ENCODE measurements at regions not wholly inside any gene's neighbourhood (a gene's known extent, or its start where the extent isn't known, plus 50 kb on each side); places are given as distances from the start of the nearest gene placed in this dataset.
"Not testable (repeated sequence)": the region's sequence is repeated elsewhere in the genome, so short reads cannot be mapped to it uniquely, and the experiment has no call there.

GRCh38 chr4:137946453-137947174, 295.5 kb downstream of the SLC7A11 start (continued):
- no peak for TF ChIP-seq CTCF (IDR thresholded peaks at IDR 0.05)

- H3K9me3 Mint-ChIP-seq, result peaks cover 21% of the 10 kb centered on the region
- POLR2A ChIA-PET; H3K27me3 Mint-ChIP-seq (ENCODE audit: low read depth); H3K4me1 Mint-ChIP-seq; DNase-seq (ENCODE audit: low spot score); H3K4me3 Mint-ChIP-seq; H3K27ac Mint-ChIP-seq; ATAC-seq; CTCF ChIA-PET: not testable (repeated sequence)
- peaks cover 13% of the 10 kb centered on the region for H3K36me3 Mint-ChIP-seq
Observed at GRCh38 chr4:137942815-137943214, 299.3 kb downstream of the SLC7A11 start.

- H3K4me1 Mint-ChIP-seq; DNase-seq (ENCODE audit: low spot score); H3K27ac Mint-ChIP-seq; CTCF ChIA-PET; H3K4me3 Mint-ChIP-seq; POLR2A ChIA-PET; H3K27me3 Mint-ChIP-seq (ENCODE audit: low read depth); ATAC-seq: not testable (repeated sequence)
- Mint-ChIP-seq H3K36me3 (peaks cover 13% of the 10 kb centered on the region), H3K9me3 (peaks cover 21% of the 10 kb centered on the region)
Observed at GRCh38 chr4:137942015-137942515, 300.1 kb downstream of the SLC7A11 start.

- Mint-ChIP-seq H3K4me3 (no peak overlapping the region), H3K27me3 (ENCODE audit: low read depth) (no peaks in the 10 kb centered on the region), H3K4me1 (0 out of 2 replicates have a peak, but pooled peaks cover 4% of the 10 kb centered on the region), H3K27ac (no peak overlapping the region), H3K36me3 (peaks cover 2% of the 10 kb centered on the region), H3K9me3 (peaks cover 6% of the 10 kb centered on the region)
- ChIA-PET CTCF (no interaction called here), POLR2A (no interaction called here)
- ATAC-seq (no peak), DNase-seq (ENCODE audit: low spot score) (no peak)
- TF ChIP-seq ZBTB43 (CRISPR knock-in tag; IDR thresholded peaks at IDR 0.05), result no peak
Observed at GRCh38 chr4:137934911-137935310, 307.2 kb downstream of the SLC7A11 start.

GRCh38 chr4:137934046-137934445, 308.1 kb downstream of the SLC7A11 start:
- no peaks in the 10 kb centered on the region for H3K27me3 Mint-ChIP-seq (ENCODE audit: low read depth)
- no peak overlapping the region for H3K27ac Mint-ChIP-seq
- no peaks in the 10 kb centered on the region for H3K9me3 Mint-ChIP-seq
- POLR2A ChIA-PET, result no interaction called here
- H3K36me3 Mint-ChIP-seq, result no peaks in the 10 kb centered on the region
- ATAC-seq (no peak), DNase-seq (ENCODE audit: low spot score) (no peak)
- no peak overlapping the region for H3K4me3 Mint-ChIP-seq
- H3K4me1 Mint-ChIP-seq, result 0 out of 2 replicates have a peak, but pooled peaks cover 4% of the 10 kb centered on the region
- CTCF ChIA-PET, result no interaction called here
- TF ChIP-seq ZNF671 (CRISPR knock-in tag; IDR thresholded peaks at IDR 0.05) (no peak), ZNF532 (CRISPR knock-in tag; IDR thresholded peaks at IDR 0.05; ENCODE audit: borderline replicate concordance) (no peak), GRHL2 (CRISPR knock-in tag; IDR thresholded peaks at IDR 0.05; ENCODE audit: insufficient replicate concordance, severe bottlenecking) (no peak), TP53 (CRISPR knock-in tag; IDR thresholded peaks at IDR 0.05) (no peak), HMGXB4 (CRISPR knock-in tag; IDR thresholded peaks at IDR 0.05) (no peak), RELA (CRISPR knock-in tag; IDR thresholded peaks at IDR 0.05; ENCODE audit: borderline replicate concordance) (no peak), ZBTB21 (CRISPR knock-in tag; IDR thresholded peaks at IDR 0.05; ENCODE audit: borderline replicate concordance) (no peak), CREM (CRISPR knock-in tag; IDR thresholded peaks at IDR 0.05) (no peak), ZBTB43 (CRISPR knock-in tag; IDR thresholded peaks at IDR 0.05) (no peak), ELF4 (CRISPR knock-in tag; IDR thresholded peaks at IDR 0.05; ENCODE audit: low read depth) (no peak), MAX (CRISPR knock-in tag; IDR thresholded peaks at IDR 0.05) (no peak), ESRRA (CRISPR knock-in tag; IDR thresholded peaks at IDR 0.05; ENCODE audit: borderline replicate concordance) (no peak), ZNF416 (CRISPR knock-in tag; IDR thresholded peaks at IDR 0.05) (no peak), ZNF263 (CRISPR knock-in tag; IDR thresholded peaks at IDR 0.05; ENCODE audit: low read depth) (no peak)
